UCSD-AML1 (cell line): ENCODE measurements at regions not wholly inside any gene's neighbourhood (a gene's known extent, or its start where the extent isn't known, plus 50 kb on each side); places are given as distances from the start of the nearest gene placed in this dataset.

Source experiments
- DNase-seq: peaks from one replicate; lab custom pipeline; 2025; ENCODE audit not compliant: unreplicated experiment; lab: John Stamatoyannopoulos, UW

- DNase-seq: no peak
Observed at GRCh38 chr16:7185165-7185564, 147.5 kb upstream of the RBFOX1 start.

- DNase-seq: no peak
Observed at GRCh38 chr16:7183768-7184167, 148.9 kb upstream of the RBFOX1 start.

- no peak for DNase-seq
Observed at GRCh38 chr16:7182510-7183109, 150.0 kb upstream of the RBFOX1 start.

GRCh38 chr16:7177875-7178274 lies 154.8 kb upstream of the RBFOX1 start:
- no peak for DNase-seq

GRCh38 chr16:7171151-7171550 lies 161.5 kb upstream of the RBFOX1 start:
- no peak for DNase-seq

GRCh38 chr16:7167626-7168025 lies 165.0 kb upstream of the RBFOX1 start:
- DNase-seq: no peak

- no peak for DNase-seq
Observed at GRCh38 chr16:7161891-7162290, 170.8 kb upstream of the RBFOX1 start.

- DNase-seq: no peak
Observed at GRCh38 chr16:7160093-7160492, 172.6 kb upstream of the RBFOX1 start.

GRCh38 chr16:7158481-7158880 lies 174.2 kb upstream of the RBFOX1 start:
- DNase-seq: no peak

GRCh38 chr16:7150230-7150629 lies 182.4 kb upstream of the RBFOX1 start:
- DNase-seq: no peak

GRCh38 chr16:7148606-7149005 lies 184.0 kb upstream of the RBFOX1 start:
- no peak for DNase-seq

GRCh38 chr16:7140899-7141298 lies 191.7 kb upstream of the RBFOX1 start:
- DNase-seq: no peak

- no peak for DNase-seq
Observed at GRCh38 chr16:7137560-7138330, 194.9 kb upstream of the RBFOX1 start.

- DNase-seq: no peak
Observed at GRCh38 chr16:7132465-7132864, 200.2 kb upstream of the RBFOX1 start.

GRCh38 chr16:7124701-7125100 lies 207.9 kb upstream of the RBFOX1 start:
- DNase-seq: no peak

GRCh38 chr16:7124242-7124641 lies 208.4 kb upstream of the RBFOX1 start:
- DNase-seq: no peak

- DNase-seq: no peak
Observed at GRCh38 chr16:7116734-7117133, 215.9 kb upstream of the RBFOX1 start.

GRCh38 chr16:7115898-7116297 lies 216.7 kb upstream of the RBFOX1 start:
- DNase-seq: no peak

GRCh38 chr16:7113949-7114348 lies 218.7 kb upstream of the RBFOX1 start:
- DNase-seq: no peak

GRCh38 chr16:7113395-7113794 lies 219.2 kb upstream of the RBFOX1 start:
- DNase-seq: no peak

GRCh38 chr16:7111265-7111664 lies 221.4 kb upstream of the RBFOX1 start:
- no peak for DNase-seq

GRCh38 chr16:7107436-7107835 lies 225.2 kb upstream of the RBFOX1 start:
- no peak for DNase-seq

GRCh38 chr16:7103056-7103455 lies 229.6 kb upstream of the RBFOX1 start:
- DNase-seq: no peak
